ENCODE measurements at regions not wholly inside any gene's neighbourhood (a gene's known extent, or its start where the extent isn't known, plus 50 kb on each side); places are given as distances from the start of the nearest gene placed in this dataset.

DNA sequence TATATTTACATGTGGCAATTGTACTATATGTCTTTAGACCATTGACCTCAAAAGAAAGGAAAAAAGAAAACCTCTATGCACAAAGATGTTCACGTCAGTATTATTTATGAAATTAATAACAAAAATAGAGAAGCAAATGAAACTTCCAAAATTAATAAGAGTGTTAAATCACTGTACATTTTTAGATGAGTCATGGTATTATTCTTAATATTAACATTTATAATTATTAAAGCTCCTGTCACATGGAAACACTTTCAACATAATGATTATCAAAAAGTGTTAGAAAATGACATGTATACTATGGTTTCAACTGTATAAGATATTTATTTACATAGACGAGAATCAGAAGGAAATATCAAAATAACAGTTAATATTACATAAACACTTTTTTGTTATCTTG, 324.9 kb upstream of the RUNX1 start:
- Mint-ChIP-seq H3K27me3 (ENCODE audit: low read depth in 3 of 3) (peaks cover 0 to 3% (median 0%) of the 10 kb centered on the region in 3 donors), H3K36me3 (no peaks in the 10 kb centered on the region), H3K4me1 (no peaks in the 10 kb centered on the region), H3K9me3 (no peaks in the 10 kb centered on the region), H3K4me3 (no peak overlapping the region), H3K27ac (no peak overlapping the region)
- no peak for DNase-seq
- Histone ChIP-seq H2AFZ (ENCODE audit: insufficient read depth, low read depth, low read length, poor library complexity, severe bottlenecking) (no peak overlapping the region), H3K27me3 (ENCODE audit: control insufficient read depth in 2 of 2, insufficient read depth in 2 of 2, low read length in 2 of 2) (no peaks in the 10 kb centered on the region), H3K9ac (ENCODE audit: insufficient read depth, low read length, poor library complexity, severe bottlenecking) (no peak overlapping the region), H3K4me3 (replicated peaks in 1 of 3; ENCODE audit: low read depth in 2 of 3, low read length in 3 of 3) (no peak overlapping the region), H3K4me1 (ENCODE audit: control insufficient read depth in 1 of 2, insufficient read depth in 2 of 2, low read length in 2 of 2) (no peaks in the 10 kb centered on the region), H3K27ac (ENCODE audit: low read depth in 1 of 2, low read length in 2 of 2) (no peak overlapping the region), H3K9me3 (replicated peaks in 1 of 2; ENCODE audit: control insufficient read depth in 1 of 2, insufficient read depth in 1 of 2, low read length in 2 of 2) (no peaks in the 10 kb centered on the region), H3K79me2 (ENCODE audit: insufficient read depth, low read length) (no peaks in the 10 kb centered on the region), H4K20me1 (ENCODE audit: insufficient read depth, low read length) (no peaks in the 10 kb centered on the region), H3K4me2 (replicated peaks; ENCODE audit: extremely low read depth, low read length, poor library complexity, severe bottlenecking) (no peak overlapping the region), H3K36me3 (replicated peaks in 1 of 2; ENCODE audit: control insufficient read depth in 1 of 2, insufficient read depth in 2 of 2, low read length in 2 of 2) (no peaks in the 10 kb centered on the region)
- TF ChIP-seq, protein P1, sequence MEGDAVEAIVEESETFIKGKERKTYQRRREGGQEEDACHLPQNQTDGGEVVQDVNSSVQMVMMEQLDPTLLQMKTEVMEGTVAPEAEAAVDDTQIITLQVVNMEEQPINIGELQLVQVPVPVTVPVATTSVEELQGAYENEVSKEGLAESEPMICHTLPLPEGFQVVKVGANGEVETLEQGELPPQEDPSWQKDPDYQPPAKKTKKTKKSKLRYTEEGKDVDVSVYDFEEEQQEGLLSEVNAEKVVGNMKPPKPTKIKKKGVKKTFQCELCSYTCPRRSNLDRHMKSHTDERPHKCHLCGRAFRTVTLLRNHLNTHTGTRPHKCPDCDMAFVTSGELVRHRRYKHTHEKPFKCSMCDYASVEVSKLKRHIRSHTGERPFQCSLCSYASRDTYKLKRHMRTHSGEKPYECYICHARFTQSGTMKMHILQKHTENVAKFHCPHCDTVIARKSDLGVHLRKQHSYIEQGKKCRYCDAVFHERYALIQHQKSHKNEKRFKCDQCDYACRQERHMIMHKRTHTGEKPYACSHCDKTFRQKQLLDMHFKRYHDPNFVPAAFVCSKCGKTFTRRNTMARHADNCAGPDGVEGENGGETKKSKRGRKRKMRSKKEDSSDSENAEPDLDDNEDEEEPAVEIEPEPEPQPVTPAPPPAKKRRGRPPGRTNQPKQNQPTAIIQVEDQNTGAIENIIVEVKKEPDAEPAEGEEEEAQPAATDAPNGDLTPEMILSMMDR (IDR thresholded peaks at IDR 0.05), result no peak
- intact Hi-C loops (cut with micrococcal nuclease), result no loop called here
- no CpG with 5 or more reads among the region's 2 CpGs for WGBS (ENCODE audit: insufficient coverage)

DNA sequence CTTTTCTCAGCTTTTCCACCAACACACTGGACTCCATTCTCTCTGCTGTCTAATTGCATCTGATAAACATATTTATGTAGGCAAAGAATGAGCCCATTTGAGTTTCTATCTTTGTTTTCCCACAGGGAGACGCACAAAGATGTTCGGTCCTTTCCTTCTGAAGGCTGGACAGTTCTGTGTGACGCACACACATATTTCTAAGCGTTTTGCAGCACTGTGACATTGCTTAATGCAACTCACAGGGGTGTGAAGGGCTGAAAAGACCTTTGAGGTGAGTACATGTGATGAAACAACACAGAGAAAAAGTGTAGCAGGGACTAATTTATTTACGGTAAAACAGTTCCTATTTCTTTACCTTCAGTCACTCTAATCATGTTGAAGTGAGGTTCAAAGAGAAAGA, 323.1 kb upstream of the RUNX1 start:
- Histone ChIP-seq H3K27me3 (ENCODE audit: control insufficient read depth in 2 of 2, insufficient read depth in 2 of 2, low read length in 2 of 2) (no peaks in the 10 kb centered on the region), H3K4me2 (replicated peaks; ENCODE audit: extremely low read depth, low read length, poor library complexity, severe bottlenecking) (no peak overlapping the region), H3K79me2 (ENCODE audit: insufficient read depth, low read length) (no peaks in the 10 kb centered on the region), H4K20me1 (ENCODE audit: insufficient read depth, low read length) (no peaks in the 10 kb centered on the region), H3K4me3 (replicated peaks in 1 of 3; ENCODE audit: low read depth in 2 of 3, low read length in 3 of 3) (no peak overlapping the region), H3K9ac (ENCODE audit: insufficient read depth, low read length, poor library complexity, severe bottlenecking) (no peak overlapping the region), H3K9me3 (replicated peaks in 1 of 2; ENCODE audit: control insufficient read depth in 1 of 2, insufficient read depth in 1 of 2, low read length in 2 of 2) (no peaks in the 10 kb centered on the region), H2AFZ (ENCODE audit: insufficient read depth, low read depth, low read length, poor library complexity, severe bottlenecking) (no peak overlapping the region), H3K4me1 (ENCODE audit: control insufficient read depth in 1 of 2, insufficient read depth in 2 of 2, low read length in 2 of 2) (no peaks in the 10 kb centered on the region), H3K36me3 (replicated peaks in 1 of 2; ENCODE audit: control insufficient read depth in 1 of 2, insufficient read depth in 2 of 2, low read length in 2 of 2) (no peaks in the 10 kb centered on the region), H3K27ac (ENCODE audit: low read depth in 1 of 2, low read length in 2 of 2) (no peak overlapping the region)
- intact Hi-C loops (cut with micrococcal nuclease), result no loop called here
- no peak overlapping the region for H3K27ac Mint-ChIP-seq
- TF ChIP-seq, protein P1 (IDR thresholded peaks at IDR 0.05), result no peak
- no peaks in the 10 kb centered on the region for H3K4me1 Mint-ChIP-seq
- H3K27me3 Mint-ChIP-seq (ENCODE audit: low read depth in 3 of 3), result peaks cover 0 to 3% (median 0%) of the 10 kb centered on the region in 3 donors
- no peaks in the 10 kb centered on the region for H3K36me3 Mint-ChIP-seq
- no peaks in the 10 kb centered on the region for H3K9me3 Mint-ChIP-seq
- DNase-seq, result no peak
- no peak overlapping the region for H3K4me3 Mint-ChIP-seq
- 100% methylated on average over 4 of the region's 5 CpGs for WGBS (ENCODE audit: insufficient coverage)

Measured in CD14-positive monocyte (primary cell).